Hypothalamus (tissue), 51 donors: ENCODE measurements at regions not wholly inside any gene's neighbourhood (a gene's known extent, or its start where the extent isn't known, plus 50 kb on each side); places are given as distances from the start of the nearest gene placed in this dataset.
"Not testable (repeated sequence)": the region's sequence is repeated elsewhere in the genome, so short reads cannot be mapped to it uniquely, and the experiment has no call there.

ENCODE experiments used
- DNase-seq, 51 donors: peaks; one replicate each; lab custom pipeline; 2025; lab: John Stamatoyannopoulos, UW

GRCh38 chr6:8906699-8907098 lies 471.4 kb upstream of the SLC35B3 start:
- DNase-seq, result no peak

DNA sequence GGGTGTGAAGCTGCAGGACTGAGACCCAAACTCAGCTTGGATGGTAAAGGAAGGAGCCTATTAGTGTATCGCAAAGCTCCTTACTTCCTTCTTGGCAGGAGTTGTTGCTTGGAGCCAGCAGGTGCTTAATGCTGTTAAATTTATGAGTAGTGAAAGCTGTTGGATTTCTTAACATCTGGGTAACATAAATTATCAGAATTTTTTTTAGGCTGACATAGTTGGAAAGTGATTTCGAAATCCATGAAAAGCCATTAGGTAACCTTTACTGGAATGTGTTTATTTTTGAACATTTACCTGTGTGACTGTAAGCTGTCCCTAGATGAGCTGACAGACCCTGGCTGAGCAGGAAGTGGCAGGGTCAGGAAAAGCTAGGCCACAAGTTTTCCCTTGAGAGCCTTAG lies 470.4 kb upstream of the SLC35B3 start:
- DNase-seq, result no peak

DNA sequence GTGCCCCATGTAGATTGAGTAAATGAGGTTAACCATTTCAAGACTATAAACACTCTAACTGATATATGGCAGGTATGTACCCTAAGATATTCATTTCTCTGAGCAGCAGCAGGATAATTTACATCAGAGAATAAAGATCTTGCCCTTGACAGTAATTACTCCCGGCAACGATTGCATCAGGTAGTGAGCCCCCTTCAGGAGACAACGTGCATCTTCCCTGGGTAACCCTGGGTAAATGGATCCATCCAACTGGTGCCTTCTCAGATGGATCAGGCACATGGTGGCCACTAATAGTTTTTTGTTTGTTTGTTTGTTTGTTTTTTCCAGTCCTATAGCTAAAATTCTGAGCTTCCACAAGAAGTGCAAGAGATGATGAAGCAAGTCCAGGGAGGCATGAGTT lies 469.4 kb upstream of the SLC35B3 start:
- DNase-seq, result no peak

DNA sequence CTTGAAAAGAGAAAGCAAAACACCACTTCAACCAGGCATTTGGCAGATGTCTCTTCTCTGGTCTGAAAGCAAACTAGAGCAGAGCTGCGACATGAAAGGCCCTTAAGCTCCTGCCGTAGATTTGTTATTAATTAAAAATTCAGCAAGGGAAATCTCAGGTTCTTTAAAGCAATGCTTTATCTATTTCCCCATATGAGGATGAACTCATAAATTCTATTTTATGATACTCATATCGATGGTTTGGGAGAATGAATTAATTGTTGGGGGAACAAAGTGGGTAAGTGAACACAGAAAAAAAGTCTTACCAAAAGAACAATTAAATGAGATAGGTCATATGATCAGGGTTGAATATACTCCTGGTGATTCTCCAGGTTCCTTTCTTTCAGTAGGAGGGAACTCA lies 464.7 kb upstream of the SLC35B3 start:
- no peak for DNase-seq

DNA sequence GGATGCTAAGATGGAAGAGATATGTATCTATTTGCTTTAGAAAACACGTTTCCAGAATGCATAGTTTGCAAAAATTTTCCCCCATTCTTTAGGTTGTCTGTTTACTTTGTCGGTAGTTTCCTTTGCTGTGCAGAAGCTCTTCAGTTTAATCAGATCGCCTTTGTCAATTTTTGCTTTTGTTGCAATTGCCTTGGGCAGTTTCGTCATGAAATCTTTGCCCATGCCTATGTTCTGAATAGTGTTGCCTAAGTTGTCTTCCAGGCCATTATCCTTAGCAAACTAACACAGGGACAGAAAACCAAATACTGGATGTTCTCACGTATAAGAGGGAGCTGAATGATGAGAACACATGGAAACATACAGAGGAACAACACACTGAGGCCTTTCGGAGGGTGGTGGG lies 454.2 kb upstream of the SLC35B3 start:
- DNase-seq, result no peak

DNA sequence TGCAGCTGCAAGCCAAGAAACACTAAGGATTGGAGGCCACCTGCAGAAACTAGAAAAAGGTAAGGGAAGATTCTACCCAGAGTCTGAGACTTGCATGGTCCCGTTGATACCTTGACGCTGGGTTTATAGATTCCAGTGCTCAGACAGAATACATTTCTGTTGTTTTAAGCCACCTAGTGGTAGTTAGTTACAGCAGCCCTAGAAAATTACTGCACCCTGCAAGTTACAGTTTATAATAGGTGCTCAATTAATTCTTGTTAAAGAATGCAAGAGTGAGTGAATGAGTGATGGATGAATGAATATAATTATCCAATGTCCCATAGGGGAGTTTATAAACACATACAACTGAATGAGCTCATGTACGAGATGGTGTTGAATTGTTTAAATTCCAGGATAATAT lies 453.1 kb upstream of the SLC35B3 start:
- DNase-seq, result no peak

DNA sequence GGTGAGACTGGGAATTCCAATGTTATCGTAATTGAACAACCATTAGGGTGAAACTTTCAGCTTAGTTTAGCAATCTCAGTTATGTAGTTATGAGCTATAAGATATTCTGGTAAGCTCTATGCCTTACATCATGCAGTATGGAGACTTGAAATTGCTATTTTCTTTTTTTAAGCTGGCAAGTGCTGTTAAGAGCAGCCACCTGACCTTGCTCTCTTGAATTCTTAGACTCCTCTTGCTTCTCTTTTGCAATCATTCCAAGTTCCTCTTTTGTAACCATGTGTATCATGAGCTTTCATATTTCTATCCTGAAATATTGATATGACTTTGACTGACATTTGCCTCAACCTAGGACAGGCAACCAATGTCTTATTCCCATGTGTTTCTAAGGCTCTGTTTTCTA lies 446.3 kb upstream of the SLC35B3 start:
- DNase-seq, result no peak

DNA sequence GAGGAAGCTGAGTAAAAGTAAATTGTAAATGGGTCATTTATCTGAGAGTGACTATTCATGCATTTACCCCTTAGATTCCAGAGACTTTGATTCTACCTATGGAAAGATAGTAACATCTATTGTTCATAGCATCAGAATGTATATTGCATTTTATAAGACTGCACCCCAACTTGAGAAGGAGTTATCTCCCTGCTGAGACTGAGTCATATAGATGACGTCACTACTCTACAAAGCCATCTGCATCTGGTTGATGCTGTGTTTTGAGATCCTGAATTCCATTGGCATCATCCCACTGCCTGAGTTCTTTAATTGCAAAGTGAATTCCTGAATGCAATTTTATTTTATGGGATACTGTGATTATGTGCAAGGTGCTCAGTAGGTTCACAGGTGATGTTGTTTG lies 444.0 kb upstream of the SLC35B3 start:
- no peak for DNase-seq

DNA sequence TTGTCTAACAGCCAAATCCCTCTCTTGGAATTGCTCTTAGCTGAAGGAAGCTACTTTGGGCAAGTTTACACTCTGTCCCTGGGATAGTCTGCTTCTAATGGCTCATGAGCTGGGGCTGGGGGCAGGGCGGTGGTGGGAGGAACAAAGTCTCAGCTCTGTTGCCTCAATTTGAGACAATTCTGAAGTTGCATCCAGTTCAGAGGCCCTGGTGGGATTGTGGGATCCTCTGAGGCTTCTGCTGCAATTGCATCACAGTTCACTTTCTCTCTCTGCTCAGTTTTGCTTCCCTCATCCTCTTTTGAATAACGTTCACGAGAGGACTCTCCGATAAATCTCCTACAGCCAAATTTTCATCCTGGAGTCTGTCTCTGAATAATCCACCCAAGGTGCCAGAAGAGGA lies 440.6 kb upstream of the SLC35B3 start:
- DNase-seq, result no peak

- no peak for DNase-seq
These were observed 437.2 kb upstream of the SLC35B3 start for GRCh38 chr6:8872589-8872988.

DNA sequence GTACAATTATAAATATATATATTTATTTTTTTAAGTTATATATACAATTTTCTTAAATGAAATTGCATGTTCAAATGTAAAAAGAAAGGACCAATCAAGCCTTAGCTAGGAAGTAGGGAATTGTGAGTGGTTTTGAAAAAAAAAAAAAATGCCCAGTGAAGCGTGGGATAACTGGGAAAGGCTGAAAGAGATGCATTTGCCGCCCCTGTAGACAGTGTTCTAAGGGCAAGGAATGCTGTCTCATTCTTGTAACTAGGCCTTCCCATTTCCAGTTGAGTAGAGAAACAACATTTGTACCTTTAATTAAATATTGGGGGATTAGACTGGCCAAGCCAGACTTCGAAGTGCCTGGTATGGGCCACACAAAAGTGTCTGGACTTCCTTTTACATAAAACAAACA lies 430.1 kb upstream of the SLC35B3 start:
- no peak for DNase-seq

GRCh38 chr6:8860671-8861070 lies 425.3 kb upstream of the SLC35B3 start:
- no peak for DNase-seq

DNA sequence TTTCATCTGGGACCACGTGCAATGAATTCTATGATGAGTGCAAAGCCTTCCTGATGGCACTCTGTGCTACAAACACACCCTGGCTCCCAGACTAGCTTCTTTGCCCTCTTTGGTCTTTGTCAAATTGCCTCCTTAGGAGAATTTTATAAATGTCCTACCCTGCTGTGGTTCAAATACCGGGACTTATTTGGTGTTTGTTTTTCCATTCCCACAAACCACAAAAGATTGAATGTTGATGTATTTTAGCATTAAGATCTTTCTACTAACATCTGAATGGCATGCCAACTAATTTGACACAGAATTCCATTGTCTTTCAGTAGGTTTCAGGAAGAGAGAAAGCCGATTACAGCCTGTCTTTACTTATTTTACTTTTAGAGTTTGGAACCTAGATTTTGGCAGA lies 424.2 kb upstream of the SLC35B3 start:
- DNase-seq, result no peak

DNA sequence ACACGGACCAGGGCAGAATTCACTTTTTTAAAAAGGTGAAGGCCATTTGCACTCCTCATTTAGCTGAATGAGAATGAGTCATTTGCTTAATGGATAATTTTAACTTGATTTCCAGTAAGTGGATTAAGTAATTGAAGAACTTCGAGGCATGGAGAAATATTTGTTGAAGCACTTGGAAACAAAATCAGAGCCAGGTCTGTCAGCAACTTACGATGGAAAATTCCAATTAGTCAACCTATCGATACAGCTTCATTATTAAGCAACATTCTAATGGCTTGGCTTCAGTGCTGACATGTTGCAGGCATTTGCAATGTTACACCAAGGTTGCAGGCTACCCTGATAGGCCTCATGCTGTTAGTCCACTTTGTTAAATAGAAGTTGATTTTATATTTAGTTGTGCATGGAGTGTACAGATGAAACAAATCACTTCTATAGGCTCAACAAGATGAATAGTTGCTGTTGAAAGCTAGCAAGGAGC lies 423.5 kb upstream of the SLC35B3 start:
- DNase-seq, result no peak

DNA sequence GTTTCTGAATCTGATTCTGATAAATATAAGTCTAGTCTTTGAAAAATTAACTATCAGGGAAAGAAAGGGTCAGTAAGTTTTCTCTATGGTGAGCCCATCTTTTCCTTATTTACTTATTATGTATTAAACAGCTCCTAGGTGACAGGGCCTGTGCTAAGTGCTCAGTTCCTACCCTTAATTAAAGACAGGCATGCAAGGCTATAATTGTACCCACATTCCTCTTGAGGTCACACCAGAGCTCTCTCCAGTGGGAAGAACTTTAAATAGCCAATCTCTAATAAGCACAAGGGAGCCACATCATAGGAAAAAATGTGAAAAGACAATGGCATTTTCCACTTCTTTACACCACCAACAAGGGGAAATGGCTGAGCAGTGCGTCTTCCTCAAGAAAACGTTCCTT lies 421.8 kb upstream of the SLC35B3 start:
- DNase-seq, result no peak

DNA sequence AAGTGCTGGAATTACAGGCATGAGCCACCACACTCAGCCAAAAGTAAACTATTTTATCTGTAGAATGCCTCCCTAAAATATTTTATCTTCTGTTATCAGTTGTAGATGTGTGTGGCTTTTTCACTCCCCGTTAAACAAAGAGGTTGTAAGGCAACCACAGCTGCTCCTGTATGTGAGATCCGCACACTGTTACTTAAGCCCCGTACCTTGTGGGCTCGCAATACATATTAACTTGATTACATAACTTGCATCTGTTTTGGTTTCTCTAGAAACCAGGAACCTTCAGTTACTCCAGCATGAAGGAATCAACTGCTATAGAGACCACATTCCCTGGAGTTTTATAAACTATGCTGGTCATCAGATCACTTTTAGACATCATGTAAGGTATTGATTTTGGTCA lies 420.1 kb upstream of the SLC35B3 start:
- DNase-seq, result no peak

- DNase-seq, result no peak
These were observed 417.0 kb upstream of the SLC35B3 start for GRCh38 chr6:8852332-8852731.

- DNase-seq, result not testable (repeated sequence)
These were observed 411.3 kb upstream of the SLC35B3 start for GRCh38 chr6:8846680-8847079.

- no peak for DNase-seq
These were observed 410.3 kb upstream of the SLC35B3 start for GRCh38 chr6:8845690-8846089.

DNA sequence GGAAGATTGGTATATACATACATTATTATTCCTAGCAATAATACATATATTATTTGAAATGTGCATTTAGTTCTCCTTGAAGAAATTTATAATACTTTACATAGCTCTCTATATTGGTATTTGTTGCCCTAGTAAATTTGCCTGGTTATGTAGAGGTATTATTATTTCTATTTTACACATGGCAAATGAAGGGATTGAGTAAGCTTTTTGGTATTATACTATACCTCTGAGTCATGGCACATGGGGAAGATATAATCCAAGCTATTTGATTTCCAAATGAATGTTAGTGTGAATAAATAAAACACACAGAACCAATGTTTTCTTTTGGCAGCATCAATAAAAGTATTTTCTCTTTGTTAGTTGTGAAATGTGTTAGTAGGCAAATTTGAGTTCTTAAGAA lies 409.6 kb upstream of the SLC35B3 start:
- no peak for DNase-seq

DNA sequence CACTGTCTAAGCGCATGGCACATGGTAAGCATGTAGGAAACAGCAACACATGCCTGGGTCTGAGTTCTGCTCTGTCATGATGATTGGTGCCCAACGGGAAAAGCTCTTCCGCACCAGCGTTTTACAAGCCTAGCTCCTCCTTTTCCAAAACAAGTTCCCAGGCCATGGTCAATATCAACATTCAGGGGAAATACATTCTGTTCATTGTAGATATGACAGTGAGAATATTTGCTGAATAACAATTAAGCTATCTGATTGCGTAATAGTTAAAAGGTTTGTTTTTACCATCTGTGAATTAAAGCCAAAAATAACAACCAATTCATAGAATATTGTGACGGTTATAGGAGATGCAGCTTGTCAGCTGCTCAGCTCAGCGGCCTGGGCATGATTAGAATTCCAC lies 404.3 kb upstream of the SLC35B3 start:
- DNase-seq, result no peak

DNA sequence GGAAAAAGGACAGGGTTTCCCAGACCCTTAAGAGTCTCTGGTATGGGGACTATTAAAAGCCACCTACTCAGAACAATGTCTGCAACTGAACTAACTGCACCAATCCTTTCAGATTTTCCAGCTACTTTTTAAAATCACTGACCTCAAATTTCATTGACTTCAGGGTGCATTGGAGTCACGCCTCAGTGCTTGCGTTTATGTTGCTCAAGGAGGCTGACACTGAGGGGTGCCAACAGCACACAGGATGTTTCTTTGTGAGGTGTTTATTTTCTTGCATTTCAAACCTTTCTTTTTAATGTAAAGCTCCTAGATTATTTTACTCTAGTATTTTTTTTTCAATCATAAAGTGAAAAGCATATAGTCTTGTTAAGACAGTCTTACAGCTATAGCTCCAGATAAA lies 402.0 kb upstream of the SLC35B3 start:
- no peak for DNase-seq

- not testable (repeated sequence) for DNase-seq
These were observed 397.4 kb upstream of the SLC35B3 start for GRCh38 chr6:8832695-8833094.
